ENCODE measurements at regions not wholly inside any gene's neighbourhood (a gene's known extent, or its start where the extent isn't known, plus 50 kb on each side); places are given as distances from the start of the nearest gene placed in this dataset.
A peak's percentile ranks its signal among the peaks of the same experiment; 100 is the strongest.
"Not testable (repeated sequence)": the region's sequence is repeated elsewhere in the genome, so short reads cannot be mapped to it uniquely, and the experiment has no call there.

DNA sequence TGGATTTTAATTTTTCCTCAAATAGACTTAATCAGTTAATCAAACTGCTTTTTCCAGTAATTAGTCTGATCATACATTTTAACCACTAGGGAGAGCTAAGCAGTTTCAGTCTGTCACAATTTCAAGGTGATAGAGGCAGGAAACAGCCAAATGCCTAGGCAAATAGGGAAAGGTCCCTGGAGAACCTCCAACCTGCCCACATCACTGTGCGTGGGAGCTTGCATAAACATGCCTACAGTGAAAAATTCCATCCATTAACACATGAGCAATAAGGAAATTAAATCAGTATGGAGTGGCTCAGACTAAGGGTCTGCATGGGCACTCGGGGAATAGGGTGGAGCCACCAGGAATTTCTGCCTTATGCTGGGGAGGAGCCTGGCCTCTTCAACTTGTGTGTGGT is 74.6 kb downstream of the AASDHPPT start:
- DNase-seq, result no peak

DNA sequence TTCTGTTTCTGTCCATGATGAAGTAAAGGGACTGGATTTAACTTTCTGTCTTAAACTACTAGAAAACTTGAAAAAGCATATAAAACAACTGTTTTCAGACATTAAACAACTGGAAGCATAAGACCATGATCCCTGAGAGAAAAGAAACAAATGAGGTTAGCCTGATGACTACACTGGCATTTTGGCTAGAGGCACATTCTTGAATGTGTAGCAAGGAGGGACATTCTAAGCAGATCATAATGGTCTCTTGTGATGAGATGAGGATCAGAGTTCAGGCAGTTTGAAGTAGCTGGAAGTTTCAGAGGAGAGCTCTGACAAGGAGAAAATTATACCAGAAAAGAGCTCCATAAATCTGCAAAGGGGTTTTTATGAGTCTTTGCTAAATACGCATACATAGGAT is 75.4 kb downstream of the AASDHPPT start:
- DNase-seq, result no peak

DNA sequence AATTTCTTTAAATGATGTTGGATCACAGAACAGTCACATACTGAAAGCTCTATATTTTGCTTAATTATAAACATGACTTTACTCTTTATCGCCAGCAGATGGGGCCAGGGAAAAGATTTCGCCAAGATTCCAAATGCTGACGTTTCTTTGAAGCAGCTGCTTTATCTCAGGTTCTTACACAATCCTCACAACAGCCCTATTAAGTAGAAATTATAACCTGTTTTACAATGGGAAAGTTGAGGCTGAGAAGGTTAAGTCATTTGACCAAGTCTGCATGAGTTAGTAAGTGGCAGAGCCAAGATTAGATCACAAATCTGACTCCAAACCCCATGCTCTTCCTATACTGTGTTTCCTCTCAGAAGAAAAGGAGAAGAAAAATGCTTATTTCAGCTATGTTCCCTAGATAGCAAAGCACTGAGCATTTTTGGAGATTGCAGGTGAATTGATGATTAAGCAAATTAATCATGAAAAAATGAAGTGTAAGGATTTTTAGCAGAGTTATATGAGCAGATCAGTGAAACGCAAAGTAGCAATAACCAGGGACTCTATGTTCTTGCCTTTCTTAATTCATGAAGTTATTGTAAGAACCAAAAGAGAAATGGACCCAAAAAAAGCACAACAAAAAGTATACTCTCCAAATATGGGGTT is 79.0 kb downstream of the AASDHPPT start:
- DNase-seq, result no peak

DNA sequence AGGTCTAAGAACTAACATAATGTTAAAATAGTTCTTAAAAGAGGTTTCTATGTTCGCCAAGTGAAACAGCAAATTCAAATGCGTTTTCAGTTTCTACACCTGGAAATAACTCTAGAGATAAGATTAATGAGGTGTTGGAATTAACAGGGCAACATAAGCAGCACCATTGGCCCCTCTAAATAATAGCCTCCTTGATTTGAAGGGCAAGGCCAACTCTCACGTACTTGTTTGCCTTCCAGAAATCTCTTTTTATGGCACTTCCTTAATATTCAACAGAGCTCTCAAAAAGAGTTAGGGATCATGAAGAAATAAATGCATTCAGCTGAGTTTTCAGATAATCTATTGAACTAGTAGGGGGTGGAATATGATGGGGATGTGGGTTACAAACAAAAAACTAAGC is 80.9 kb downstream of the AASDHPPT start:
- DNase-seq, result no peak

DNA sequence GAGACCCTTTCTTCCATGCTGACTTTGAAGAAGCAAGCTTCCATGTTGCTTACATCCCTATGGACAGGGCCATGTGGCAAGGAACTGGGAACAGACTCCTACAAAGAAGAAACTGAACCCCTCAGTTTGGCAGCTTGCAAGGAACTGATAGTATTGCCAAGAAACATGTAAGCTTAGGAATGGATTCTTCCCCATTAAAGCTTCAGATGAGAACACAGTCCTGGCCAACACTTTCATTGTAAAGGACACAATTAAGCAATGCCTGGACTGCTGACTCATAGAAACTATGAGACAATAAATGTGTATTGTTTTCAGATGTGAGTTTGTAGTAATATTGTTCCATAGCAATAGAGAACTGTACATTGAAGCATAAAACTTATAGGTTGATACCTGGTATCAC is 82.4 kb downstream of the AASDHPPT start:
- DNase-seq, result no peak

DNA sequence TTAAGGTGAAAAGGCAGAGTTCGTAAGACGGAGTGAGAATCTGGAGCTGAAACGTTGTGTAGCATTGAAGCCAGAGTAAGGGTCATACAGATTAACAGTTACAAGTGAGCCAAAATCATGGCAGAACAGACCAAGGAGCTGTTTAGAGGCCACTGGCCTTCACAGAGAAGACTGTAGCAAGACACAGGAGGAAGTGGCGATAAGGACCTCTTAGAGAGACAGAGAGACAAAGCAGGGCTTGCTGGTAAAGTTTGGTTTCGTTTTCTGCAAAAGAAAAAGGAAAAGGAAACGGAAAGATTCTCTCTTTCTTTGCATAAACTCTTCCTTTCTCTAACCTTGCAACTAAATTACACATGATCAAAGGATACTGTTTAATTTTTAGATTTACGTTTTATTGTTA is 83.0 kb downstream of the AASDHPPT start:
- peak; percentile 1 for DNase-seq

DNA sequence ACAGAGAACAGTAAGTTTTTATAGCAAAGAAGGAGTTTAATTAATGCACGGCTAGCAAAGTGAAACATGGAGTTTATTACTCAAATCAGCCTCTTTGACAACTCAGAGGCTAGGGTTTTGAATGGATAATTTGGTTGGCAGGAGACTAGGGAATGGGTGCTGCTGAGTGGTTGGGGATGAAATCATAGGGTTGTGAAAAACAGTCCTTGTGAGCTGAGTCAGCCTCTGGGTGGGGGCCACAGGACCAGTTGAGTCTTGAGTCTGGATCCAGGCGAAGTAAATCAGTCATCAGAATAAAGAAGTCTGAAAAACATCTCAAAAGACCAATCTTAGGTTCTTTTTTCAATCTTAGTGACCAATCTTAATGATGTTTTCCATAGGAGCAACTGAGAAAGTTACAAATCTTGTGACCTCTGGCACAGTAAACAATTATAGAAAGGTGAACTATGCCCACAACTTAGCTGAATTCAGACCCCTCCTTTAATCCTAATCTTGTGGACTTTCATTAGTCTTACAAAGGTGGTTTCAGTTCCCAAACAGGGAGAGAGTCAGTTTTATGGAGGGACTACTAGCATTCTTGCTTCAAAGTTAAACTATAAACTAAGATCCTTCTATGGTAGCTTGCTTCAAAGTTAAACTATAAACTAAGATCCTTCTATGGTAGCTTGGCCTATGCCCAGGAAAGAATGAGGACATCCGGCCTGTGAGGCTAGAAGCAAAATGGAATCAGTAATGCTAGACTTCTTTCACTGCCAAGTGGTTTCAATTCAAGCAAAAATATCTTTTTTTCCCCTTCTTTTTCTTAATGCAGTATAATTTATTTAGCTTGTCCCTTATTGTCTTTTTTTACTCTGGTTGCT is 84.5 kb downstream of the AASDHPPT start:
- no peak for DNase-seq

DNA sequence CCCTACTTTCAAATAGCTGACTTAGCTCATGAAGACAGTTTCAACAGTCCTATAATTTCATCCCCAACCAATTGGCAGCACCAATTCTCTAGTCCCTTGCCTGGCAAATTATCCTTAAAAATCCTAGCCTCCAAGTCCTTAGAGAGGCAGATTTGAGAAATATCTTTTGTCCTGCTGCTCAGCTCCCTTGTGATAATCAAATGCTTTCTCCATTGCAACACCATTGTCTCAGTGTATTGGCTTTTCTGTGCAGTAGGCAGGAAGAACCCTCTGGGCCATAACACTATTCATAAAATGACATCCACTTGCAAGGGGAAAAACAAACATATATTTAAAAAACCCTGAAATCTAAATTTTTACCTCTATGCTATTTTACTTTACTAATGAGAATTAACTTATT is 89.6 kb downstream of the AASDHPPT start:
- DNase-seq, result no peak

DNA sequence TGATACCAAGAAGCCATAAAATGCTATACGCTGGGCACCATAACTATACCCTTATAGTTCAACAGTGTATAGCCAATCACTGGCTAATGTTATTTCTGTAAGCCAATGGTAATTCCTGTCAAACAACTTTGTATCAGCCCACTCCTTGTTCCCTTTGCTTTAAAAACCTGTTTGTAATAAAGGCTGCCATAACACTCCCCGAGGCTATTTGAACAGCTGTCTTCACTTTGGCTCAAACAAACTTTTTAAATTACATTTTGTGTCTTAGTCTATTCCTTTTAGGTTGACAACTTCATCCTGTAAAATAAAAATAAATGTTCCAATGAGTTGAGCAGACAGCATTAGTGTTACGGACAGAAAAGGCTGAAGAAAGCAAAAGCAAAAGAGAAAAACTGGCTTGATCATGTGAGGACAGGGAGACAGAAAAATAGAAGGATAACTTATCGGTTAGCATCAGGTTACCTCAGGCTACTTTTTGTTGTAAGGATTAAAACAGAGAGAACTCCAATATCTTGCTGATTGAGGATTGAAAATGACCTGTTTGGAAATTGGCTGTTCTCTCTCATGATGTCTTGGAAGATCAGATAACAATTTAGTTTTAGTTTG is 95.0 kb downstream of the AASDHPPT start:
- no peak for DNase-seq

DNA sequence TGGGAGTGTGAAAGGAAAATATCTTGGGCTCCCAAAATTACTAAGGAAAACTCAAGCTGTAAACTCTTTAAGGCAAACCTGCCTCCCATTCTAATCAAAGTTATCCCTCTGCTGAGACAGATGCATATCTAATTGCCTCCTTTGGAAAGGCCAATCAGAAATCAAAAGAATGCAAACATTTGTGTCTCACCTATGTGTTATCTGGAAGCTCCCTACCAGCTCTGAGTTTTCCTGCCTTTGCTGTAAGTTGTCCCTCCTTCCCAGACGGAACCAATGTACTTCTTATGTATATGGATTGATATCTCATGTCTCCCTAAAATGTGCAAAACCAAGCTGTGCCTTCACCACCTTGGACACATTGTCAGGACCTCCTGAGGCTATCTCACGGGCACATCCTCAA is 95.8 kb downstream of the AASDHPPT start:
- DNase-seq, result no peak

DNA sequence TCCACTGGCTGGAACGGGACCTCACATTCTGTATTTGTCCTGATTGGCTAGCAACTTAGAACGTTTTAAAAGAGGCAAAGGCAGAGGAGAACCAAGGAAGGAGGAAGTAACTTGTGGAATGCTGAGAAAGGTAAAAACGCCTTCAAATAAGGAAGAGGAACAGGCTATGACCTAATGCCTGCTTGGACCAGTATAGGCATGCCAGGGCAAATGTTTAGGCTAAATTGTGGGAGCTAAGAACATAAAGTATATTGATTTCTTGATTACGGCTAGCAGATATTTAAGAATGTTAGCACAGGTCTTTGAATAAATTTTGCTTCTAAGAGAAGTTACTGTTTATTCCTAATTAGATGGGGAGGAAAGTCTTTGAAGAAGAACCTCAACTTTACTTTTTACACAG is 96.5 kb downstream of the AASDHPPT start:
- not testable (repeated sequence) for DNase-seq

DNA sequence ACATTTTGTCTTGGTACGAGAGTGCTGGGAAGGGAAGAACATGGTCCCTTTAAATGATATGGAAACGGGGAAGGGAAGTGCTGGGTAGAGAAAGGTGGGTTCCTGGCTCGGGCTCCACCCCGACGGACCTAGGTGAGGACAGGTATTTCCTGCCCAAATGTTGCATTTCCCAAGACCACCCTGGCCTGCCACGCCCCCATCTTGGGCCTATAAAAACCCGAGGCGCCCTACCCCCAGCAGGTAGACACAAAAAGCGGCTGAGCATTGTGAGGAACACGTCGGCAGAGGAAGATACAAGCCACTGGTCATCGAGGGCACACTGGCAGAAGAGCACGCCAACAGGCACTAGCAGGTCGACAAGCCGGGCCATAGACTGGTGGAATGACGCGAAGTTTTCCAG is 99.4 kb downstream of the AASDHPPT start:
- DNase-seq, result no peak

DNA sequence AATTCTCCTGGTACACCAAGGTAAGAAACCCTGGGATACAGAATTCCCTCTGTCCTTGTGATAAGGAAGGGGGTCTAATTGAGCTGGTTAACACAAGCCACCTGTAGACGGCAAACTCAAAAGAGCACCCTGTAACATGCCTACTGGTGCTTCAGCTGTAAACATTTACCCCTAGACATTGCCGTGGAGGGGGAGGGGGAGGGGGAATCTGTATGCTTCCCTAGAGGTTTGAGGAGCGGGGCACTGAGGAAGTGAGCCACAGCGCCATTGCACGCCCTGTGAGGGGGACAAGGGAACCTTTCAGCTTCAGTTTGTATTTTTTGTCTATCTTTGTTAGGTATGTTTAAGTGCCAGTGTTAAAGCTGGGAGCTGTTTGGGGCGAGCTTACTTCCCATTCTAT is 99.8 kb downstream of the AASDHPPT start:
- DNase-seq, result no peak

DNA sequence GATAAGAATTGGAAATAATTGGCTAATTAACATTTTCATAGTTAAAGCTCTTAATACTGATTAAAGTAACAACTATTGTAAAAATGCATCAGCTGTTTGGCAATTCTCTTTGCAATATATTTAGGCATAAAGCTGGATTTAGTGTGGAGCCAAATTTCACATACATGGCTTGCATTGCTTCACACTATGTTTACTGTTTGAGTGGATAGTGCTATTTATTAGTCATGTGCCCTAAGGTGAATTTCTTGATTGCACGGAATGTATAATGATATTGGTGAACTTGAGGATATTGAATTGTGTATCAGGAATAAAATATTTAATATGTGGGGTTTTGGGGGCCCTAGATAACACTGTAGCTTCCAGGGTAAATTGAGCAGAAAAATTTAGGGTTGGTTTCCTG is 100.9 kb downstream of the AASDHPPT start:
- DNase-seq, result no peak

DNA sequence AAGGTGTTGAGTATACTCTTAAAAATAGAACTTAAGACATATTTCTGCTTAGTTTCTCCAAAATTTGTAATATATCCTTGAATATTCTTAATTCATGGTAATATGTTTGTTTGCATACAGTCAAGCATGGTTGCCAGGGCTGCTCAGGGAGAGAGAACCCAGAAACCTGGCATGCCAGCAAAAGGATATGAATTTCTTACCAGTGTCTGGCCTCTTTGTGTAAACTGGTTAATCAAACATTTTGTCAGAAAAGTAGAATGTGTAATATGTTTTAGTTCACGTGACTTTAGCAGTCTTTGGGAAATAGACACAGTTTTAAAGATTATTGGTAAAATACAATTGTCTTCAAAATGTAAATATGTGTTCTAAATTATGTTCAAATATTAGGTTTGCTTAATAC is 101.6 kb downstream of the AASDHPPT start:
- DNase-seq, result no peak

DNA sequence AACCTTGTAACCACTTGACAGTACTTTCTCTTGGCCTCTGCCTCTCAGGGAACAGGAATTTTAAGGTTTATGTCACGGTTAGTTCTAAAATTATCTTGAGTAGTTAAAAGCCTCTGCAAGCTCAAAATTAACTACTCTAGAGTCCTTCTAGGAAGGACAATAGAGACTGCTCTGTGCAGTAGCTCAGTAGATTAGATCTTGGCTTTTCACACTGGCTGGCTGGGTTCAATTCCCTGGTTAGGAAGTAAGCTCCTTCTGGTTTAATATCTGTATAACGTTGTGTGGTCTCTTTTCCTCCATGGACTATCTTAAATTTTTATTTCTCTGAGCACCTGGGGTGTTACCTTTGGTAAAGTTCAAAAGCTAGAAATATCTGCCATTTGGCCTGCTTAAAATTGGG is 109.2 kb downstream of the AASDHPPT start:
- DNase-seq, result no peak

DNA sequence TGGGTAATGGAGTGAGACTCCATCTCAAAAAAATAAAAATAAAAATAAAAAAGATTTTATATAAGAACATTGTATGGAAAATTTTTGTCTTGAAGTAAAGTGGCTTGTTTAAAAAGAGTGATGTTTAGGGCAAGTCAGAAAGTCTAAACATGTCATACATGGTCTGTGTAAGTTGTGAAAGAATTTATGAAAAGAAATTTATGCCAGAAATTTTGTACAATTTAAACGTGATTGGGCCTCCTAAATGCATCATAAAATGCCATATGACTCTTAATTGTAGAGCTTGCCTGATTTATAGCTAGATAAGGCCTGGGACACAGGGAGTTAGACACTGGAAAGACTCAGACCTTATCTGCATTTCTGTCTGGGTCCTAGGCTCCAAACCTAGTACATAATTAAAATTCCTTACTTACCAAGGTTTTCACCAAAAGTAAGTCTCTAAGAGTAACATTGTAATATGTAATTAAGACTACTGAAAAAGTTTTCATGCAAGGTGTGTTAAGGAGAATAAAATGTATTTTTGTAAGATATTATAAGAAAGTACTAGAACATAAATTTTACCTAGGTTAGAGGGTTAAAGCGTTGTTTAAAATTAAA is 110.5 kb downstream of the AASDHPPT start:
- no peak for DNase-seq

DNA sequence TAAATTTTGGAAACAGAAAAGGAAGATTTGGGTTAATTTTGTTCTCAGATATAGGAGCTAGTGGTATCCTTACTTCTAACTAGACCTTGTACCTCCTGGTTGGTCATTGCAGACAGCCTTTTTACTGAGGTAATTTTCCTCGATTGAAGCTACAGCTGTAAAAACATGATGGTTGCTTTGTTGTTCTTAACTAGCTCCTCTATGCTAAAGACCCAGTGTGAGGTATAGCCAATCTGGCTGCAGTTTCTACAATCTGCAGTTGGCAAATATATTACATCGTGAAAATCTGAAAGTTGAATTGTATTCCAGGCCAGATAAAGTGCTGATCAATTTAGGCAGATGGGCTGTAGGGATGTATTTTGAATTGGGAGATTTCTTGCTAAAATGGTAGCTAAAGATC is 116.5 kb downstream of the AASDHPPT start:
- no peak for DNase-seq

DNA sequence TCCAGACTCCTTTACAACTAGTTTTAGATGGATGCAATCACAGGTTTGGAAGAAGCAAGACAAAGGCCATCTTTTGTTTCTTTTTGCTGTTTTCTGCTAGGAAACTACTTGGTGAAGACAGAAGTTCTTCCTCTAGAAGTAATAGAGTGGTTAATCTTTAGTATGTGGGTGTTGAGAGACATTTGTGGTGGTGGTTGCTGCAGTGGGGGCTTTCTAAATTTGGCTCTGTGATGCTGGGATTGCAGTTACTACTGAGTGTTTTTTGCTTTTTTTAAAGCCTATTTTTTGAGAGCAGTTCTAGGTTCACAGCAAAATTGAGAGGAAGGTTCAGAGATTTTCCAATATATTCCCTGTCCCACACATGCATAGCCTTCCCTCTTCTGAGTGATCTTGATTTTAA is 120.0 kb downstream of the AASDHPPT start:
- DNase-seq, result no peak

DNA sequence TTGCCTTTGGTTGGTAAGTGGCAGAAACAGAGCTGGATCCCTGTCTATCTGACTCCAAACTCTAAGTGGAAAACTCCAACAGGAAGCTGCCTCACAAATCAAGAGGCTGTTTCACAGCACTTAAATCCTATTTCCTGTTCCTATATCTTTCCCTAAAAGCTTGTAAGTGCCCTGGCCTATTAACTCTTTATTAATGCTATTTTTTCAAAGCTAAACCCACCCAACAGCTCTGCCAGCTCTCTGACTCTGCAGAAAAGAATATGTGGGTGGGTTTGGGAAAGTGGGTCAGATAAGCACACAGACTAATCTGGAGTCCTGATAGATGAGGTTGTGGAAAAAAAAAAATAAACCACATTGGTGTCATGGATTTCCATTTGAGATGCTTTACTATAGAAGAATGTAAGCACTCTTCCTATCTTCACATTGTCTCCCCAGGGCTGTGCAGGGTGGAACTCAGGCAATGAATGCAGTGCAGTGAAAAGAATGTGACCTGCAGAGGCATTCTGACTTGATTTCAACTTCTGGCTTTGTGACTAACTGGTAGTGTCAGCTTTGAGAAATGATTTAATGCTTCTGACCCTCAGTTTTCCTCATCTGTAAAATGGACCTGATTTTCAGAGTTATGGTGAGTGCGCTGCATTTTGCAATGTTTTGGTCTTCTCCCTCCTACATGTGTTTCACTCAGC is 125.6 kb downstream of the AASDHPPT start:
- no peak for DNase-seq

DNA sequence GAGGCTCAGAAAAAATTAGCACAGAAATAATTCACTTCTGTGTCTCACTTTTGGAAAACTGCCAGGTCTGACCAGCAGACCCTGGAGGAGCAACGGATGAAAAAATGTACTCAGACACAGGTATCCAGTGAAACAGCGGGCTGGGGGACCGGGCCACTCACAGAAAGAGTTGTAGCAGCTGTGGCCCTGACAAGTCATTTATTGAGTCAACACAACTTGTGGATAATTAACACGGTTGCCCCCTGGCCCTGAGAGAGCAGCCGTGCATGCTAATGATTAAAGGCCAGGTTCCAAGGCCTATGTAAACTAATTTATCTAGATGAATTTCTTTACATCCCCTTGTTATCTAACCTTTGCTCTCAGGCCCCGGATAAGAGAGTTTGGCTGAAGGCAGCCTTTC is 131.3 kb downstream of the AASDHPPT start:
- no peak for DNase-seq

DNA sequence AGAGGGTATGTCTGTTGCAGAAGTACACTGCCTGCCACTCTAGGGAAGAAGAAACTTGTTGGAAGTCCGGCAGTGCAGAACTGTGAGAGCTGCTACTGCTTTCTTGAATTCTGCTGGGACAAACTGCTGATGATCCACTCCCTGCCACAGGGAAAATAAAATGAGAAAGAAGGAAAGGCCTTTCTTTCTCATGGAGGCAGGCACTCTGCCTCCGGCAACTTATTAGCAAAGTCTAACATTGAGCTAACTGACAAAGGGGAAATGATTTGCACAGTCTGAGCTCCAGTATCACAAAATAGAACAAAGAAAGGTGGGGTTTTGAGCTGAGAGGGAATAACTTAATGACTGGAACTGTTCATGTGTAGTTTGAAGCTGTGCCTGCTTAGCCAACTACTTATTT is 134.6 kb downstream of the AASDHPPT start:
- no peak for DNase-seq

DNA sequence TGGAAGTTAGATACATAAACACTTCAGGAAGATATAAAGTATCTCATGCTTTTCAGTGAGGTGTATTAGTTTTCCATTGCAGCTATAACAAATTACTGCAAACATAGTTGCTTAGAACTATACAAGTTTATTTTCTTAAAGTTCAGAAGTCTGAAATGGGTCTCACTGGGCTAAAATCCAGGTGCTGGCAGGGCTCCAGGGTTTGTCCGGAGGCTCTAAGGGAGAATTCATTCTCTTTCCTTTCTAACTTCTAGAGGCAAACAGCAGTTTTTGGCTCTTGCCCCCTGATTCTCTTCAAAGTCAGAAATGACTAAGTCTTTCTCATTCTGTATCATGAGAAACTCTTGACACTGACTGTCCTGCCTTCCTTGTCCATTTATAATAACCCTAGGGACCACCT is 138.8 kb downstream of the AASDHPPT start:
- DNase-seq, result no peak
